DOHH2 (cell line): ENCODE measurements at regions not wholly inside any gene's neighbourhood (a gene's known extent, or its start where the extent isn't known, plus 50 kb on each side); places are given as distances from the start of the nearest gene placed in this dataset.

Experiments used
- CTCF ChIP-seq: fragments of 200-600 bp; sonication (generic); IDR thresholded peaks from one replicate; pipeline ENCODE4 v1.5.1; 2014; ENCODE audit warnings: antibody characterized with exemption, mild to moderate bottlenecking, low read depth, low read length; ENCODE audit not compliant: poor library complexity, severe bottlenecking
- EZH2phosphoT487 ChIP-seq: fragments of 200-600 bp; sonication (generic); IDR thresholded peaks from 2 replicates; pipeline ENCODE4 v1.6.1; 2017; ENCODE audit warnings: borderline replicate concordance, mild to moderate bottlenecking, antibody characterized with exemption, low read length, moderate library complexity, mixed read lengths

GRCh38 chr3:36220173-36220572, 160.1 kb upstream of the STAC start:
- TF ChIP-seq CTCF (no peak), EZH2phosphoT487 (no peak)
